ENCODE measurements at regions not wholly inside any gene's neighbourhood (a gene's known extent, or its start where the extent isn't known, plus 50 kb on each side); places are given as distances from the start of the nearest gene placed in this dataset.

GRCh38 chr9:105828171-105828570 lies 133.8 kb downstream of the TMEM38B start:
- Histone ChIP-seq H3K79me2 (no peaks in the 10 kb centered on the region), H3K36me3 (ENCODE audit: control insufficient read depth, insufficient read depth, low read length) (no peaks in the 10 kb centered on the region), H3K9me3 (ENCODE audit: control insufficient read depth, low read length) (no peaks in the 10 kb centered on the region), H3K4me3 (ENCODE audit: low read depth, low read length) (no peak overlapping the region), H2AFZ (no peak overlapping the region), H3K4me1 (no peaks in the 10 kb centered on the region), H3K27ac (no peak overlapping the region), H3K27me3 (ENCODE audit: control insufficient read depth, insufficient read depth, low read length) (no peaks in the 10 kb centered on the region), H3K9ac (no peak overlapping the region), H3K4me2 (ENCODE audit: low read length) (no peak overlapping the region)
- no peak for TF ChIP-seq CTCF (IDR thresholded peaks at IDR 0.05)

- H2AFZ ChIP-seq: no peak overlapping the region
- TF ChIP-seq CTCF (IDR thresholded peaks at IDR 0.05): no peak
- no peaks in the 10 kb centered on the region for H3K79me2 ChIP-seq
- no peak overlapping the region for H3K4me2 ChIP-seq (ENCODE audit: low read length)
- no peaks in the 10 kb centered on the region for H3K4me1 ChIP-seq
- H3K4me3 ChIP-seq (ENCODE audit: low read depth, low read length): no peak overlapping the region
- H3K27me3 ChIP-seq (ENCODE audit: control insufficient read depth, insufficient read depth, low read length): no peaks in the 10 kb centered on the region
- no peaks in the 10 kb centered on the region for H3K9me3 ChIP-seq (ENCODE audit: control insufficient read depth, low read length)
- no peaks in the 10 kb centered on the region for H3K36me3 ChIP-seq (ENCODE audit: control insufficient read depth, insufficient read depth, low read length)
- H3K27ac ChIP-seq: no peak overlapping the region
- H3K9ac ChIP-seq: no peak overlapping the region
Observed at GRCh38 chr9:105828596-105829213, 134.4 kb downstream of the TMEM38B start.

DNA sequence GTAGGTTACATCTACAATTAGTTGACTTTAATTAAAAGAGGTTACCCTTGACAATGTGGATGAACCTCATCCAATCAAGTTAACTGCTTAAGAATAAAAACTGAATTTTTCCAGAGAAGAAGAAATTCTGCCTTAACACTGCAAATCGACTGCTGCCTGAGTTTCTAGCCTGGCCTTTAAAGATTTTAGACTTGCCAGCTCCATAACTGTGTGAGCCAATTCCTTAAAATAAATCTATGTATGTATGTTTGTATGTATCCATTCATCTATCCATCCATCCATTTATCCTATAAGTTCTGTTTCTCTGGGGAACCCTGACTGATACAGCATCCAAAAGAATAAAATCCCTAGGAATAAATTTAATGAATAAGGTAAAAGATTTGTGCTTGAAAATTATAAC lies 136.1 kb downstream of the TMEM38B start:
- Histone ChIP-seq H3K27ac (no peak overlapping the region), H3K36me3 (ENCODE audit: control insufficient read depth, insufficient read depth, low read length) (no peaks in the 10 kb centered on the region), H3K79me2 (no peaks in the 10 kb centered on the region), H2AFZ (no peak overlapping the region), H3K27me3 (ENCODE audit: control insufficient read depth, insufficient read depth, low read length) (no peaks in the 10 kb centered on the region), H3K4me3 (ENCODE audit: low read depth, low read length) (no peak overlapping the region), H3K9me3 (ENCODE audit: control insufficient read depth, low read length) (no peaks in the 10 kb centered on the region), H3K4me1 (no peaks in the 10 kb centered on the region), H3K9ac (no peak overlapping the region), H3K4me2 (ENCODE audit: low read length) (no peak overlapping the region)
- TF ChIP-seq CTCF (IDR thresholded peaks at IDR 0.05): no peak

DNA sequence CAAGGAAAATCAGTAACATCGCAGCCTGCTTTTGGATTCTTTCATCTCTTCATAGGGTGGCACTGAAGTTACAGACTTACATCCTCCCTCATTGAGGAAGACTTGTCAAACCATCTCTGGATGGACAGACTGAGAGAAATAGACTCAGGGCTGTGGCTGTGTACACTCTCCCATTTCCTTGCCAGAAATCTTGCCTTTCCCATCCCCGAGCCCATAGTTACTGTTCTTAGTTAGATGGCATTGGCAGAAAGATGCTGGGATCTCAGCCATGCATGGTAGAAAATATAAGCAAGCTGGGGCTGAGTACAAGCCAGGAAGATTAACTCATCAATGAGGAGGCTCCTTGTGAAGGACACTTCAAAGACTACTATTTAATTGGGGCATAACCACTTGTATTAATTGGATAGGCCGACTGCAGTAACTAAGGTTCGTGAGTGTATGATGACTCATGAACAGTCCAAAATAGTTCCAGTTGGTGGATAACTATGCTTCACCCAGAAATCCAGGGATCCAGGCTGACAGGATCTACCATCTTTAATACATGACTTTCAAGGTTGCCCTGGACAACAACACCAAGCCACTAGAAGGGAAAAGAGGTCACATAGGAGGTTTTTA lies 137.9 kb downstream of the TMEM38B start:
- H3K4me1 ChIP-seq: no peaks in the 10 kb centered on the region
- no peak overlapping the region for H3K4me3 ChIP-seq (ENCODE audit: low read depth, low read length)
- H3K9me3 ChIP-seq (ENCODE audit: control insufficient read depth, low read length): no peaks in the 10 kb centered on the region
- no peaks in the 10 kb centered on the region for H3K79me2 ChIP-seq
- no peak overlapping the region for H2AFZ ChIP-seq
- H3K27me3 ChIP-seq (ENCODE audit: control insufficient read depth, insufficient read depth, low read length): no peaks in the 10 kb centered on the region
- no peak overlapping the region for H3K27ac ChIP-seq
- H3K9ac ChIP-seq: no peak overlapping the region
- TF ChIP-seq CTCF (IDR thresholded peaks at IDR 0.05): no peak
- no peak overlapping the region for H3K4me2 ChIP-seq (ENCODE audit: low read length)
- no peaks in the 10 kb centered on the region for H3K36me3 ChIP-seq (ENCODE audit: control insufficient read depth, insufficient read depth, low read length)

Measured in parathyroid adenoma (tissue), 2 donors.